HG03095 (cell line): ENCODE measurements at regions not wholly inside any gene's neighbourhood (a gene's known extent, or its start where the extent isn't known, plus 50 kb on each side); places are given as distances from the start of the nearest gene placed in this dataset.

Source experiments
- ATAC-seq: cut with Tn5 transposase; IDR thresholded peaks from one replicate; pipeline ENCODE4 v1.9.1; 2021; ENCODE audit warnings: moderate library complexity; ENCODE audit not compliant: unreplicated experiment

GRCh38 chr17:70230850-70231640, 61.7 kb downstream of the KCNJ2 start:
- no peak for ATAC-seq

- ATAC-seq, result no peak
Measured at GRCh38 chr17:70232466-70232865, 63.1 kb downstream of the KCNJ2 start.

GRCh38 chr17:70235252-70235651, 65.9 kb downstream of the KCNJ2 start:
- no peak for ATAC-seq

- ATAC-seq, result no peak
Measured at GRCh38 chr17:70238228-70238627, 68.9 kb downstream of the KCNJ2 start.

- ATAC-seq, result no peak
Measured at GRCh38 chr17:70238646-70239045, 69.3 kb downstream of the KCNJ2 start.

- ATAC-seq, result no peak
Measured at GRCh38 chr17:70239391-70239826, 70.1 kb downstream of the KCNJ2 start.

GRCh38 chr17:70241071-70241470, 71.7 kb downstream of the KCNJ2 start:
- no peak for ATAC-seq

- no peak for ATAC-seq
Measured at GRCh38 chr17:70242781-70243437, 73.6 kb downstream of the KCNJ2 start.

GRCh38 chr17:70251706-70252105, 82.4 kb downstream of the KCNJ2 start:
- no peak for ATAC-seq

GRCh38 chr17:70254735-70255460, 85.6 kb downstream of the KCNJ2 start:
- no peak for ATAC-seq

- ATAC-seq, result no peak
Measured at GRCh38 chr17:70256751-70257150, 87.4 kb downstream of the KCNJ2 start.

GRCh38 chr17:70258465-70258864, 89.1 kb downstream of the KCNJ2 start:
- ATAC-seq, result no peak

GRCh38 chr17:70259400-70259799, 90.1 kb downstream of the KCNJ2 start:
- ATAC-seq, result no peak

GRCh38 chr17:70261170-70261569, 91.8 kb downstream of the KCNJ2 start:
- no peak for ATAC-seq

- ATAC-seq, result no peak
Measured at GRCh38 chr17:70265471-70265870, 96.1 kb downstream of the KCNJ2 start.

- no peak for ATAC-seq
Measured at GRCh38 chr17:70266394-70266793, 97.1 kb downstream of the KCNJ2 start.

GRCh38 chr17:70268383-70268782, 99.1 kb downstream of the KCNJ2 start:
- no peak for ATAC-seq

- ATAC-seq, result no peak
Measured at GRCh38 chr17:70270554-70270953, 101.2 kb downstream of the KCNJ2 start.

GRCh38 chr17:70271200-70271599, 101.9 kb downstream of the KCNJ2 start:
- ATAC-seq, result no peak

- ATAC-seq, result no peak
Measured at GRCh38 chr17:70271672-70272071, 102.3 kb downstream of the KCNJ2 start.

GRCh38 chr17:70274255-70274654, 104.9 kb downstream of the KCNJ2 start:
- ATAC-seq, result no peak

GRCh38 chr17:70276906-70277305, 107.6 kb downstream of the KCNJ2 start:
- no peak for ATAC-seq
